ENCODE measurements at regions not wholly inside any gene's neighbourhood (a gene's known extent, or its start where the extent isn't known, plus 50 kb on each side); places are given as distances from the start of the nearest gene placed in this dataset.

- FAIRE-seq, result no peak
- DNase-seq (ENCODE audit: insufficient read length, low spot score), result no peak
These were observed 108.4 kb upstream of the DPH6 start for GRCh38 chr15:35654332-35654731.

GRCh38 chr15:35657679-35658311, 111.8 kb upstream of the DPH6 start:
- FAIRE-seq (no peak), DNase-seq (ENCODE audit: insufficient read length, low spot score) (no peak)

GRCh38 chr15:35663956-35664355, 118.0 kb upstream of the DPH6 start:
- no peak for DNase-seq (ENCODE audit: insufficient read length, low spot score)
- FAIRE-seq, result no peak

DNA sequence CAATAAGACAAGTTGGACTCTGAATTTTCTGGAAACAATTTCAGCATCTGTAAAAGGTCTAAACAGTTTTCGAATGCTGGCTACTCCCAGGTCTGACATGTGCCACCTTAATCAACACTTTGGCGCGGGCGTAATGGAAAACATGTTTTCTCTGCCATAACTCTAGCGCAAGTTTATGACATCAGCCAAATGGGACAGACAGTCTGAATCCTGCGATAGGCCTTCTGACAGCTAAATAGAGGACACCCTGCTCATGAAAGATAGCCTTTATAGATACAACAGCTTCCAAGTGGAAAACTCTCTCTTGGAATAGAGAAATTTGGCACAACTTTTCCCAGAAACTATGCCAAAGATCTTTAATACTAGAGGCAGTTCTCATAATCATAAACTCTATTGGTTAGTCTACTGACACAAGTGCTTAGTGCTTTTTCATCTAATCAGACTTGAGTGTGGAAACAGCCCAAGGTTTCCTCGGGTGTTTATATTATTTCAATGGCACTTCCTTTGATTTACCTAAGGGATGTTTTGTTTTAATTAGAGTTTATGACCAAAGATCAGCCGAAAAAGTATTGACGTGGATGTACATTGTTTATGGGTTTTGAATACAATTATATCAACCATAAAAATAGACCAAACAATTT, 120.1 kb upstream of the DPH6 start:
- DNase-seq (ENCODE audit: insufficient read length, low spot score) (no peak), FAIRE-seq (no peak)

DNA sequence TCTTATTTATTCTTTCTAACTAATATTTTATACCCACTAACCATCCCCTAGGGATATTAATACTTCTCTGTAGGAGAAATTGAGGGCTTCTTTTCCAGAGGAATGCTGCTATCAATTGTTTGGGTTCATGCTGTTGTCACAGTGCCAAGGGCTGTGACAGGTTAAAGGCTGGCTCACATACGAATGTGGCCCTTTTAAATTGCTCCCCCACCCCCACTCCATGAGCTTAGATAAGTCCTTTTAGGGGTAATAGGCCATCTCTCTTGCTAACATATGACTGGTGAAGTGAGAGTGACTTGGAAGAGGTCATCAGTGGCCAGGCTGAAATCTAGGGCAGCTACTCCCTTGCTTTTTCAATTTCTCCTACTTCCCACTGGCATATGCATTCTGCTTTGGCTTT, 121.9 kb upstream of the DPH6 start:
- FAIRE-seq (no peak), DNase-seq (ENCODE audit: insufficient read length, low spot score) (no peak)

DNA sequence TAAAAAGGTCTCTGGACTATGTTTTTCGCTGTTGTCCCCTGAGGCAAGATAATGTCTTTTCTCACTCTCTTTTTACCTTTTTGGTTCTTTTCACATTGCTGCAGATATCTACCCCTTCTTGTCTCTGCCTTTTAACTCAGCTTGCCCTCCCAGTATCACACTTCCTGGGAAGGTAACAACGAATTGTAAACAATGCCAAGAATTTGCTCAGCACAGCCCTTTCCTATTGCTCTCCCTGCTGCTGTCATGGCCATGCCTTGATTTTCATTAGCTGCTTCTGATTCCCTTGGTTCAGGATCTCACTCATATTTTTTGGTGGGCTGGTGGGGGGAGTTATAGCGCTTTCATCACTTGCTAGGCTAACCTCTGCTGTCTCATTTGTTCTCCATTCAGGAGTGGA, 123.1 kb upstream of the DPH6 start:
- DNase-seq (ENCODE audit: insufficient read length, low spot score) (no peak), FAIRE-seq (no peak)

DNA sequence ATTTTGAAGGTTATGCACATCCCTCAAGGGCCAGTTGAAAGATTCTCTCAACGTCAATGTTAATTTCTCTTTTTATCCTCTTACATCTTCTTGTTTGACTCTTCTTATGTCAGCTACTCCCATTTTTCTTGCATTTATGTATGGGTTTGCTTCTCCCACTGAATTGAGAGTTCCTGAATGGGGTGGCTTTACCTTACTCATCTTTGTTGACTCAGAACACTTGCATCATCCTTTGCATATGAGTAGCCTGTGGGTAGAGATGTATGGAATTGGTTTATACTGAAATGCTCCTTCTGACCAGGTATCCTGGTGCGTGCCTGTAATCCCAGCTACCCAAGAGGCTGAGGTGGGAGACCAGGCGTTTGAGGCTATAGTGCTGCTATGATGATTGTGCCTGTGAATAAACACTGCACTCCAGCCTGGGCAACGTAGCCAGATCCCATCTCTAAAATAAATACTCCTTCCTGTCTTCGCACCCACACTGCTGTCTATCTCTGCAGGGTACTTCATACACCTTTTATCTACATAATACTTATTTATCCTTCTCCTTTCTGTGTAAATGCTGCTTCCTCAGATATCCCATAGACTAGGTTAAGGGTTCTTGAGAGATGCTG, 123.6 kb upstream of the DPH6 start:
- DNase-seq (ENCODE audit: insufficient read length, low spot score), result no peak
- FAIRE-seq, result no peak

GRCh38 chr15:35671197-35671596, 125.2 kb upstream of the DPH6 start:
- DNase-seq (ENCODE audit: insufficient read length, low spot score) (no peak), FAIRE-seq (no peak)

DNA sequence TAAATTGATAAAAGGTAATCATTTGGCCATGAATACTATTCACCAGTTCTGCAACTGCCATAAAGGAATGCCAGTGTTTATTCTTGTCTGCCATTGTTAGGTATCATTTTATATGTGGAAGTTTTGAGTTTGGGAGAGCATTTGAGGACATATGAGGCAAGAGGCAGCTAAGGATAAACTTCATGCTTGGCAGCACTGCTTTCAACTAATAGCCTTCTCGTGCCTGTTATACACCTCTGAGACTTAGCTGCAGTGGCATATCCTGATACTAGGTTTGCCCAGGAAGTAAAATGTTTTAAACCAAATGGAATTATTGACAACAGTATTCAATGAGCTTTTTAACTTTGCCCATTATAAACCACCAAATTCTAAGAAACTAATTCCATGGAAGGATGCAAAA, 126.0 kb upstream of the DPH6 start:
- FAIRE-seq, result no peak
- no peak for DNase-seq (ENCODE audit: insufficient read length, low spot score)

- FAIRE-seq (no peak), DNase-seq (ENCODE audit: insufficient read length, low spot score) (no peak)
These were observed 127.2 kb upstream of the DPH6 start for GRCh38 chr15:35673093-35673684.

- FAIRE-seq (no peak), DNase-seq (ENCODE audit: insufficient read length, low spot score) (no peak)
These were observed 129.2 kb upstream of the DPH6 start for GRCh38 chr15:35674873-35675781.

DNA sequence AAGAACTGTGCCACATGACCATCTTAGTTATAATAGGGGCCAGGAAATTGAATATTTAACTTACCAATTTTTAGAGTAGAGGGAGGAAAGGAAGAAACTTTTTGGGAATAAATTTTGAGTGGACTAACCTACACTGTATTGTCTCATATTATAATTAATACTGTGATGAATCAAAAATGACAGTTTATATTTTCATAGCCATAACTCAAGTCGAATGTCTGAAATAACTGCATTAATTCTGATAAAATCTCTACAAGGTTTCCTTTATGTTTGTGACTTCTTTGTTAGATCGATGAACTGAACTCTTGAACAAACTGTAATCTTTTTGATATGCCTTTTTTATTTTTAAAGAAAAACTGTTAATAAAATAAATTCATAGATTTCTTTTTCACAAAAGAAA, 132.8 kb upstream of the DPH6 start:
- DNase-seq (ENCODE audit: insufficient read length, low spot score) (no peak), FAIRE-seq (no peak)

GRCh38 chr15:35679186-35679585, 133.2 kb upstream of the DPH6 start:
- no peak for FAIRE-seq
- DNase-seq (ENCODE audit: insufficient read length, low spot score), result no peak

DNA sequence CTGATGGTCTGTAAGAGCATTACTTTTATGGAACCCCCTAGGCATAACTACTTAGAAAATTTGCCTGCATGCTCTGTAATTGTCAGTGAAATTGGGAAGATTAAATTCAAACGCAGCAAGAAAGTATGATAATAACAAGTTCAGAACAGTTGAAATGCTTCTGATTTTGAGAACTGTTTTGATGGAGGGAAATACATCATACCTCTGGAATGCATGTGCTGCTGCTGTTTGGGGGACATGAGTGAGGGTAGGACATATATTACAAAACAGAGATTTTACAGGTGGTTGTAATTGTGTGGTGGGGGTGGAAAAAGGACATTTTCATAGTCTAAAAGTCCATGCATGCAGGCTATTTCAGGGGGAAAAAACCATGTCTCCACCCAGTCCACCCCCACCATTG, 135.0 kb upstream of the DPH6 start:
- FAIRE-seq (no peak), DNase-seq (ENCODE audit: insufficient read length, low spot score) (no peak)

DNA sequence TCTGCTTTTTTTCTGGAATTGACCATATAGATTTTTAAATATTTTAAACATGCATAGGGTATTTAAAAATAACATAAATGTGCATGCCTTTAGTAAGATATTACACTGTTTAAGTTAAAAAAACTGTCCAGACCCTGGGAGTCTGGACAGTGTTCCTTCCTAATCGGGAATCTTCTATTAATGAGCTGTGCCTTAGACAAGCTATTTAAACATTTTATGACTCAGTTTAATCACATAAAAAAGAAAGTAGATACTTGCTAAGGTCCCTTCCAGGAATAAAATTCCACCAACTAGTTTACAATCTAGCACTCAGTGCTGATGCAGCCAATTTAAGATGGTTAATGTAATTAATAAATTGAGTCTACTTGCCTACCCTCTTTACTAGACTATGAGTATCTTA, 140.4 kb upstream of the DPH6 start:
- no peak for DNase-seq (ENCODE audit: insufficient read length, low spot score)
- FAIRE-seq, result no peak

DNA sequence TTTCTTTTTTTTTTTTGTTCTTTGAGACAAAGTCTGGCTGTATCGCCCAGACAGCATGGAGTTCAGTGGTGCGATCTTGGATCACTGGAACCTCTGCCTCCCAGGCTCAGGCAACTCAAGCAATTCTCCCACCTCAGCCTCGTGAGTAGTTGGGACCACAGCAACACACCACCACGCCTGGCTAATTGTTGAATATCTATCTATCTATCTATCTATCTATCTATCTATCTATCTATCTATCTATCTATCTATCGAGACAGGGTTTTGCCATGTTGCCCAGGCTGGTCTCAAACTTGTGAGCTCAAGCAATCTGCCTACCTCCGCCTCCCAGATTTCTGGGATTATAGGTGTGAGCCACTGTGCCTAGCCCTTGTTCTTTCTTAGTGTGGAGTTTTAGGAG, 143.3 kb upstream of the DPH6 start:
- no peak for DNase-seq (ENCODE audit: insufficient read length, low spot score)

DNA sequence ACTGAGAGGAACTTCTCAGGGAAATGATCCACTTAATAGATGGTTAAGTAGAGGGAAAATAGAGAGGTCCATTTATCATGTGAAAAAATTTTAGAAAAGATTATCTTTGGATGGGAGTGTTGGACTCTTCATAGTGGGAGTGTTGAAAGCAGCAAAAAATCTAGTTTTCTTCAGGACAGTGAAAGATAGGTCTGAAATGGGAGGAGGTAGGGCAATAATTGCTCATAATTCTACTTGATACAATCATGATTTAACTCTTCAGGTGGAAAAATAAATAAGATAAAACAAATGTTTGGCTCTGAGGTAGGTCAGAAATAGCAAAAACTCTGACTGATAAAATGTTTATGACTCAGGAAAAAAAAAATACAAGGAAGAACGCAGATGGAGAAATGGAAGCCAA, 144.1 kb upstream of the DPH6 start:
- DNase-seq (ENCODE audit: insufficient read length, low spot score) (no peak), FAIRE-seq (no peak)

More for the DNA sequence above, 143.3 kb upstream of the DPH6 start:
- FAIRE-seq, result no peak

- no peak for DNase-seq (ENCODE audit: insufficient read length, low spot score)
- FAIRE-seq, result no peak
These were observed 144.7 kb upstream of the DPH6 start for GRCh38 chr15:35690698-35691116.

DNA sequence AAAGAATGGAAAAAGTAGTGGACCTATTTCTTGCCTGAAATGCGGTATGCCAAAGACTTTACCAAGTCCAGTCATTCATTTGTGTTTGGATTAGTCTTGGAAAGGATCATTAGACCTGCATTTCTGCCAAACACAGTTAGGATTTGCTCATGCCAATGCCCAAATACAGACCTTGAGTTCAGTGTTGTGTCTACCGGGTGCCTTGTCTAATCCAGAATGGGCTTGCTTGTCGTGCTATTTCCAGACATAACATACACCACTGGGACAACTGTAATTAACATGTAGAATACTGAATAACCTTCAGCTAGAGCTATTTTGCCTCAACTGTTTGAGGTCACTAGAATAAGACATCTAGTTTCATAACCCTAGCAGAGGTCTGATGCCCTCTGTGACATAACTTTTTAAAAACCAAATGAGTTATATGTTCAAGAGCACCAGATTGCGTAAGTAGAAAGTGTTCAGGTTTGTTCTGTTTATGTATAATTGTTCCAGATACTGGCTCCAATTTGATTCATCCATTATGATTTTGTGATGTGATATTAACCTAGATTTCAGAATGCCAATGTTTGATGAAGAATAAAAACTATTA, 145.3 kb upstream of the DPH6 start:
- DNase-seq (ENCODE audit: insufficient read length, low spot score), result no peak
- FAIRE-seq, result no peak

Data from GM19239 (cell line).